Panc1 (cell line): ENCODE measurements at regions not wholly inside any gene's neighbourhood (a gene's known extent, or its start where the extent isn't known, plus 50 kb on each side); places are given as distances from the start of the nearest gene placed in this dataset.
A peak's percentile ranks its signal among the peaks of the same experiment; 100 is the strongest.

Experiments
- ATAC-seq: fragments of 200-7000 bp; cut with Tn5 transposase; 2 replicates; pipeline ENCODE4 v1.9.1; 2020; ENCODE audit warnings: mild to moderate bottlenecking, moderate library complexity
- BruUV-seq: library from RNA; stranded (reverse); fragments of 400-500 nt; replicated peaks from 2 replicates; lab custom pipeline; 2021; lab: Mats Ljungman, UMichigan
- CTCF ChIA-PET: fragments of 300-600 bp; sonication (Branson Sonifier 250); formaldehyde crosslinking; loops from one replicate; lab custom pipeline; 2022; ENCODE audit warnings: antibody characterized with exemption; lab: Charles Lee
- POLR2A ChIA-PET: fragments of 300-600 bp; sonication (Branson Sonifier 250); formaldehyde crosslinking; loops from one replicate; lab custom pipeline; 2022; ENCODE audit warnings: antibody characterized with exemption; lab: Charles Lee
- DNase-seq: peaks from one replicate; pipeline ENCODE4 v3.0.0-alpha.2; 2010; ENCODE audit warnings: low read depth, low spot score
- H3K27ac ChIP-seq: 2 replicates; pipeline ENCODE4 v1.5.1; 2011; ENCODE audit warnings: mild to moderate bottlenecking, low read length, inconsistent platforms
- H3K27me3 ChIP-seq: fragments of 200-500 bp; sonication (Bioruptor generic); 2 replicates; pipeline ENCODE4 v1.6.0; 2014; ENCODE audit warnings: low read length, inconsistent platforms; ENCODE audit not compliant: control insufficient read depth, insufficient read depth
- H3K36me3 ChIP-seq: fragments of 200-500 bp; sonication (Bioruptor generic); 2 replicates; pipeline ENCODE4 v1.5.1; 2014; ENCODE audit warnings: inconsistent platforms, mild to moderate bottlenecking, low read length, moderate library complexity; ENCODE audit not compliant: control insufficient read depth, insufficient read depth
- H3K4me1 ChIP-seq: 2 replicates; pipeline ENCODE4 v1.5.1; 2011; ENCODE audit warnings: inconsistent platforms, mild to moderate bottlenecking, low read length, moderate library complexity; ENCODE audit not compliant: control insufficient read depth, insufficient read depth
- H3K4me3 ChIP-seq, 2 experiments: 2 replicates each; pipeline ENCODE4 v1.5.1; 2011 to 2012; ENCODE audit warnings: low read depth in 2 of 2, low read length in 2 of 2, mild to moderate bottlenecking in 2 of 2, inconsistent platforms in 1 of 2, moderate library complexity in 1 of 2
- H3K9me3 ChIP-seq: fragments of 200-500 bp; sonication (Bioruptor generic); 2 replicates; pipeline ENCODE4 v1.5.1; 2014; ENCODE audit warnings: low read depth, mild to moderate bottlenecking, inconsistent platforms, low read length, moderate library complexity; ENCODE audit not compliant: control insufficient read depth, insufficient read depth
- POLR2AphosphoS5 ChIP-seq: IDR thresholded peaks from 2 replicates; pipeline ENCODE4 v1.6.1; 2012; ENCODE audit warnings: mild to moderate bottlenecking, low read depth, low read length, moderate library complexity
- SIN3A ChIP-seq: IDR thresholded peaks from 2 replicates; pipeline ENCODE4 v1.6.1; 2012; ENCODE audit warnings: low read depth, mild to moderate bottlenecking, low read length, moderate library complexity, borderline replicate concordance; ENCODE audit not compliant: insufficient read depth
- TCF7L2 ChIP-seq: IDR thresholded peaks from 2 replicates; pipeline ENCODE4 v1.6.1; 2011; ENCODE audit warnings: mild to moderate bottlenecking, low read depth, low read length, inconsistent platforms
- in situ Hi-C: cut with HindIII; loops from 2 replicates; pipeline ENCODE4 v1.10.0; 2016; ENCODE audit warnings: low sequenced_read_pairs, low pct_unique_long_range_greater_than_20kb
- intact Hi-C: fragments of 100-400 bp; cut with micrococcal nuclease; formaldehyde crosslinking; loops from one replicate; pipeline ENCODE4 v1.10.0; 2022; ENCODE audit not compliant: unreplicated experiment
- TF ChIP-seq, protein P1 (sequence below), 2 experiments: IDR thresholded peaks; 2 replicates each; pipeline ENCODE4 v1.6.1; 2011 to 2012; ENCODE audit warnings: low read depth in 2 of 2, control low read depth in 1 of 2, low read length in 1 of 2, mild to moderate bottlenecking in 1 of 2, moderate library complexity in 1 of 2; ENCODE audit not compliant: insufficient read depth in 1 of 2
- TF ChIP-seq, protein P2 (sequence below): fragments of 450-650 bp; IDR thresholded peaks from 2 replicates; pipeline ENCODE4 v1.5.1; 2017; ENCODE audit warnings: mild to moderate bottlenecking

DNA sequence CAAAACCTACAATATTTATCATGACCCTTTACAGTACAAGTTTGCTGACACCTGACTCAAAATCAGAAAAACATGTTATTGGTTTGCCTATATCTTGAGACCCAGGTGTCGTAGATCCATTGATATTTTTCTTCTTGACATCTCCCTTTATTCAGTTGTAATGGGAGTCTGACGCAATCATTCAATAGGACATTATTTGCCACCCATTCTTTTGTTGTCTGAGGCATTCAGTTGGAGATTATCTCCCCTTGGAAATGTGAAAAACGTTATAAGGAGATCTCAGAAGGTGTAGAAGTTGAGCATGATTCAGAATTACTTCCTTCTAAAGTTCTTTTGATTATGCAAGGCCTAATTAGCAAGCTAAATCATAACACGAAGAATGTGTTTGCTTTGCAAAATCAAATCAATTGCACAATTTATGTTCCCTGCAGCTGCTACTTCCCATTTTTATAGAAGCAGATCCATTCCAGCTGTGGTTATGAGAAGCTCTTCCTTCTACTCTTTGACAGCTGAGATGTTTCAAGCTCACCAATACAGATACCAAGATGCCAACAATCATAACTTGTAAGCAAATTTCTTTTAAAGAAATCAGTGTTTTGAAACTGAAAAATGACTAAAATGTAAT lies 228.2 kb upstream of the SYT1 start:
- Histone ChIP-seq H3K4me3 (no peak overlapping the region), H3K27me3 (no peaks in the 10 kb centered on the region), H3K9me3 (no peaks in the 10 kb centered on the region), H3K36me3 (no peaks in the 10 kb centered on the region), H3K27ac (no peak overlapping the region), H3K4me1 (no peaks in the 10 kb centered on the region)
- ChIA-PET POLR2A (no interaction called here), CTCF (no interaction called here)
- intact Hi-C loops: no loop called here
- DNase-seq (no peak), ATAC-seq (no peak)
- BruUV-seq: no TSS peak
- in situ Hi-C loops: no loop called here
- TF ChIP-seq, protein P1, sequence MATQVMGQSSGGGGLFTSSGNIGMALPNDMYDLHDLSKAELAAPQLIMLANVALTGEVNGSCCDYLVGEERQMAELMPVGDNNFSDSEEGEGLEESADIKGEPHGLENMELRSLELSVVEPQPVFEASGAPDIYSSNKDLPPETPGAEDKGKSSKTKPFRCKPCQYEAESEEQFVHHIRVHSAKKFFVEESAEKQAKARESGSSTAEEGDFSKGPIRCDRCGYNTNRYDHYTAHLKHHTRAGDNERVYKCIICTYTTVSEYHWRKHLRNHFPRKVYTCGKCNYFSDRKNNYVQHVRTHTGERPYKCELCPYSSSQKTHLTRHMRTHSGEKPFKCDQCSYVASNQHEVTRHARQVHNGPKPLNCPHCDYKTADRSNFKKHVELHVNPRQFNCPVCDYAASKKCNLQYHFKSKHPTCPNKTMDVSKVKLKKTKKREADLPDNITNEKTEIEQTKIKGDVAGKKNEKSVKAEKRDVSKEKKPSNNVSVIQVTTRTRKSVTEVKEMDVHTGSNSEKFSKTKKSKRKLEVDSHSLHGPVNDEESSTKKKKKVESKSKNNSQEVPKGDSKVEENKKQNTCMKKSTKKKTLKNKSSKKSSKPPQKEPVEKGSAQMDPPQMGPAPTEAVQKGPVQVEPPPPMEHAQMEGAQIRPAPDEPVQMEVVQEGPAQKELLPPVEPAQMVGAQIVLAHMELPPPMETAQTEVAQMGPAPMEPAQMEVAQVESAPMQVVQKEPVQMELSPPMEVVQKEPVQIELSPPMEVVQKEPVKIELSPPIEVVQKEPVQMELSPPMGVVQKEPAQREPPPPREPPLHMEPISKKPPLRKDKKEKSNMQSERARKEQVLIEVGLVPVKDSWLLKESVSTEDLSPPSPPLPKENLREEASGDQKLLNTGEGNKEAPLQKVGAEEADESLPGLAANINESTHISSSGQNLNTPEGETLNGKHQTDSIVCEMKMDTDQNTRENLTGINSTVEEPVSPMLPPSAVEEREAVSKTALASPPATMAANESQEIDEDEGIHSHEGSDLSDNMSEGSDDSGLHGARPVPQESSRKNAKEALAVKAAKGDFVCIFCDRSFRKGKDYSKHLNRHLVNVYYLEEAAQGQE (IDR thresholded peaks at IDR 0.05; ENCODE audit: insufficient read depth in 1 of 2, low read depth in 2 of 2, low read length in 1 of 2): no peak
- TF ChIP-seq POLR2AphosphoS5 (no peak), SIN3A (no peak), TCF7L2 (no peak)
- TF ChIP-seq, protein P2, sequence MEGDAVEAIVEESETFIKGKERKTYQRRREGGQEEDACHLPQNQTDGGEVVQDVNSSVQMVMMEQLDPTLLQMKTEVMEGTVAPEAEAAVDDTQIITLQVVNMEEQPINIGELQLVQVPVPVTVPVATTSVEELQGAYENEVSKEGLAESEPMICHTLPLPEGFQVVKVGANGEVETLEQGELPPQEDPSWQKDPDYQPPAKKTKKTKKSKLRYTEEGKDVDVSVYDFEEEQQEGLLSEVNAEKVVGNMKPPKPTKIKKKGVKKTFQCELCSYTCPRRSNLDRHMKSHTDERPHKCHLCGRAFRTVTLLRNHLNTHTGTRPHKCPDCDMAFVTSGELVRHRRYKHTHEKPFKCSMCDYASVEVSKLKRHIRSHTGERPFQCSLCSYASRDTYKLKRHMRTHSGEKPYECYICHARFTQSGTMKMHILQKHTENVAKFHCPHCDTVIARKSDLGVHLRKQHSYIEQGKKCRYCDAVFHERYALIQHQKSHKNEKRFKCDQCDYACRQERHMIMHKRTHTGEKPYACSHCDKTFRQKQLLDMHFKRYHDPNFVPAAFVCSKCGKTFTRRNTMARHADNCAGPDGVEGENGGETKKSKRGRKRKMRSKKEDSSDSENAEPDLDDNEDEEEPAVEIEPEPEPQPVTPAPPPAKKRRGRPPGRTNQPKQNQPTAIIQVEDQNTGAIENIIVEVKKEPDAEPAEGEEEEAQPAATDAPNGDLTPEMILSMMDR: no peak

DNA sequence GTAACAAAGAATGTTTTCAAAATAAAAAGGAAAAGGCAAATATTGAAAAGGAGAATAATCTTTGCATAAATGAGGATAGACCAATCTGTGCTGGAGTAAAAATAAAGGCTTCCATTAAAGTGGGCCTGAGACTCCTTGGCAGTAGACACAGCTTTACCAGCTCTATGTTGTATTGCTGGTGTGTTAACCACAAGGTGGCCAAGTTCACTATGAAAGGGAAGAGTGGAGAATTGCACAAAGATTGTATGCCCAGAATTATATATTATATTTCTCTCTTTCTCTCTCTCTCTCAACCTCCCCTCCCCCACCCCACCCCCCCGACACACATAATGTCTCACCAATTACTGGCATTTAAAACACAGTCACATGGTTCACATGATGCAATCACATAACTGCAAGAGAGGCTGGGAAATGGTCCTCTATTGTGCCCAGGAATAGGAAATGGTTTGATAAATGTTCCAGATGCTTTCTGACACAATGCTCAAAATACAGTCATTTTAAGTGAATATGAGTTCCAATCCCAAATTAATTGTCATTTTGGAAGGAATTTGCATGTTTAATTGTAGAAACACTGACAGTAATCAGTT lies 222.6 kb upstream of the SYT1 start:
- ATAC-seq: no peak
- TF ChIP-seq TCF7L2 (no peak), POLR2AphosphoS5 (no peak)
- TF ChIP-seq, protein P2: peak; percentile 0; the same call in 1 of the 2 replicates
- no peak overlapping the region for H3K27ac ChIP-seq
- no peaks in the 10 kb centered on the region for H3K9me3 ChIP-seq
- no peaks in the 10 kb centered on the region for H3K36me3 ChIP-seq
- ChIA-PET POLR2A (no interaction called here), CTCF (no interaction called here)
- H3K4me1 ChIP-seq: no peaks in the 10 kb centered on the region
- H3K4me3 ChIP-seq: no peak overlapping the region
- in situ Hi-C loops: no loop called here
- no peak for DNase-seq
- no TSS peak for BruUV-seq
- H3K27me3 ChIP-seq: no peaks in the 10 kb centered on the region
- intact Hi-C loops: no loop called here
